ENCODE measurements at regions not wholly inside any gene's neighbourhood (a gene's known extent, or its start where the extent isn't known, plus 50 kb on each side); places are given as distances from the start of the nearest gene placed in this dataset.
"Not testable (repeated sequence)": the region's sequence is repeated elsewhere in the genome, so short reads cannot be mapped to it uniquely, and the experiment has no call there.

GRCh38 chr18:22564036-22564435 lies 146.3 kb upstream of the CTAGE1 start:
- intact Hi-C loops (cut with micrococcal nuclease): loop anchor here (5.0 kb wide), 1 partner anchor 667 kb away; no protein-coding TSS in a partner anchor

DNA sequence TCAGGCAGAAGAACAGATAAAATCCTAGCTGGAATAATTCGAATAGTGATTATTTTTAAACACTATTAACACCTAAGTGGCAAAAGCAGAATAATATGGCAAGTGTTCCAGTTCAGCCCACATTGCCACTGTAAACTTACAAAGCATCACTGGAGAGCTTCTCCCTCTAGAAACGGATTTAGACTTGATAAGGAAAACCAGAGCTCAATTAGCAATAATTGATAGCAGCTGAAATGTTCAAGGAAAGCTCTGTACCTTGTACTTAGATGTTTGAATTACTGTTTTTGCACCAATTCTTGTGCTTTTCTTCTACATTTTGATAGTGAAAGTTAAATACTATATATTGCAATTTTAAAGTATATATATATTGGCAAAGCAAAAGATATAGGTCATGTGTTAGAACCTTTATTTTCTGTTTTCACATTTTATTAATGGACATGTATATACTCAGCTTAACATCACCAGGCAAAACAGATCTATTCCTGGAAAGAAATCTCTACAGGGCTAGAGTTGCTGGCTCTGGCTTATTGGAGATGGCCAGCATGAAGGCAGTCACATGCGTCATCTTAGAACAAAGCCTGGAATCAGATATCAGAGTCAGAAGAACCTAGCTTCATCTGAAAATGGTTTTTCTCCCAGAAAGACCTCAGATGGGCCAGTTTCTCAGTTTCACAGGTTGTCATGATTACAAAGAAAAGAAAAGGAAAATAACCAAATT lies 149.1 kb upstream of the CTAGE1 start:
- intact Hi-C loops (cut with micrococcal nuclease): no loop called here

DNA sequence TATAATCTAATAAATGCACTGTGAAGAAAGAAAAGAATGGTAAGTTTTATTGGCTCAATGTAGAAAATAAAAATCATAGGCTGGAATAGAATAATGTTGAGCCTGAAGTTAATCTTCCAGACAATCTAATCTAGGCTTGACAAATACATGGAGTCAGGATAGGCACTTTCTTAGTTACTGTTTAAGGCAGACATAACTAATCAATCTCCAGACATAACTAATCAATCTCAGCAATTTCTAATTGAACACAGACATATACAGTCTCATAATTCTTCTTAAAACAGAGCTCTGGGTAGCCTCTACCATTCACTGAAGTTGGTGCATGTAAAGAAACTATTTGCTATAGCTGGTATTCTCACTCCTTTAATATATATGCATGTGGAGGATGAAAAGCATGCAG lies 150.1 kb upstream of the CTAGE1 start:
- intact Hi-C loops (cut with micrococcal nuclease): no loop called here

- intact Hi-C loops (cut with micrococcal nuclease): no loop called here
Measured at GRCh38 chr18:22570492-22570891, 152.8 kb upstream of the CTAGE1 start.

GRCh38 chr18:22572341-22572740 lies 154.6 kb upstream of the CTAGE1 start:
- intact Hi-C loops (cut with micrococcal nuclease): no loop called here

DNA sequence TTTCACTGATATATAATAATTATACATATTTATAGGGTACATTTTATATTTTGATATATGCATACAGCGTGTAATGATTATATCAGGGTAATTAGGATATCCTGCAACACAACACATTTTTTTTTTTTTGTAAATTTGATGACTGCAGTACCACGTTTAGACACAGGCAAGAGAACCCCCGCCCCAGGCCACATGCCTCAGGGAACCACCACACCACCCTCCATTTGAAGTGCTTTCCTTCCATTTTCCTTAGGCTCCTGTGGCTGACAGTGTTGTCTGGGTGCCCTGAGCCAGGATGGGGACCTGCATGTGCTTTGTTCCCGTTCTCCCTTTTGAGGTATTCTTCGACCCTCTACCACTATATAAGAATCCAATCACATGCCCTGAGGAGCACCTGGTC lies 161.6 kb upstream of the CTAGE1 start:
- intact Hi-C loops (cut with micrococcal nuclease): no loop called here

- intact Hi-C loops (cut with micrococcal nuclease): no loop called here
Measured at GRCh38 chr18:22585333-22585732, 167.6 kb upstream of the CTAGE1 start.

- intact Hi-C loops (cut with micrococcal nuclease): no loop called here
Measured at GRCh38 chr18:22585821-22586220, 168.1 kb upstream of the CTAGE1 start.

DNA sequence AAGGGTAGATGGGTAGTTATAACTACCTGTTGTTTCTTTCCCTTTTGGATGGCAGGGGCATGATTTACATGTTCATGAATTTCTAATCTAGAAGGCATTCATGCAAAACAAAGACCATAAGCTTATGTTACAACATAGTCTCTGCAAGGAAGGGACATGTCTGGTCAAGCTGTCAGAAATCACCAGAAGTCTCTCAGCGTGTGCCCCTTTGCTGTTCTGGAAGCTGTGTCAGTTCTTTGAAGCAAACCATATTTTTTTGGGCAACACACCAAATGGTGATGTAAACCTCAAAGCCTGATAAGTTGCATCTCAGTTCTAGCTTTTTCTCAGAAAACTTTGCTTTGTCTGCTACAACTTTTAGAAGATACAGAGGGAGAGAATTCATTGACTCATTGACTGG lies 173.5 kb upstream of the CTAGE1 start:
- intact Hi-C loops (cut with micrococcal nuclease): no loop called here

- intact Hi-C loops (cut with micrococcal nuclease): no loop called here
Measured at GRCh38 chr18:22594155-22594690, 176.5 kb upstream of the CTAGE1 start.

DNA sequence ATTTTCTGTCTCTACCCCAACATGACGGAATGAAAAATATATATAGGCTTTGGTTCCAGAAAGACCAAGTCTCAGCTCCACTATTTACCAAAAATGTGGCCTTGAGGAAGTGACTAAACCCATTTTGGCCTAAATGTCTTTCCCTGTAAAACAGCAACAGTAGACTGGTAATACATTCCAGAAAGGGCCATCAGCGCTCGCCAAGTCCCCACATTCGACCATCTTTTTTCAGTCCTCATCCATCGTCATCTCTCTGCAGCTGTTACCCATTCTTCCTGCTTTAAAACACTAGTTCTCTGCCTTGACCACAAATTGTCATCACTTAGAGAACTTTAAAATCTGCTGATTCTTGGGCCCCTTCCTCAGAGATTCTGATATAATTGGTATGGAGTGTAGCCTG lies 183.8 kb upstream of the CTAGE1 start:
- intact Hi-C loops (cut with micrococcal nuclease): no loop called here

DNA sequence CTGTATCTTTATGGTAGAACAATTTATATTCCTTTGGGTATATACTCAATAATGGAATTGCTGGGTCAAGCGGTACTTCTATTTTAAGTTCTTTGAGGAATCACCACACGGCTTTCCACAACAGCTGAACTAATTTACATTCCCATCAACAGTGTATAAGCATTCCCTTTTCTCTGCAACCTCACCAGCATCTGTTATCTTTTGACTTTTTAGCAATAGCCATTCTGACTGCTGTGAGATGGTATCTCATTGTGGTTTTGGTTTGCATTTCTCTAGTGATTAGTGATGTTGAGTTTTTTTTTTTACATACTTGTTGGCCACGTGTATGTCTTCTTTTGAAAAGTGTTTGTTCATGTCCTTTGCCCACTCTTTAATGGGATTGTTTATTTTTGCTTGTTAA lies 184.7 kb upstream of the CTAGE1 start:
- intact Hi-C loops (cut with micrococcal nuclease): not testable (repeated sequence)

GRCh38 chr18:22603902-22604301 lies 186.2 kb upstream of the CTAGE1 start:
- intact Hi-C loops (cut with micrococcal nuclease): no loop called here

DNA sequence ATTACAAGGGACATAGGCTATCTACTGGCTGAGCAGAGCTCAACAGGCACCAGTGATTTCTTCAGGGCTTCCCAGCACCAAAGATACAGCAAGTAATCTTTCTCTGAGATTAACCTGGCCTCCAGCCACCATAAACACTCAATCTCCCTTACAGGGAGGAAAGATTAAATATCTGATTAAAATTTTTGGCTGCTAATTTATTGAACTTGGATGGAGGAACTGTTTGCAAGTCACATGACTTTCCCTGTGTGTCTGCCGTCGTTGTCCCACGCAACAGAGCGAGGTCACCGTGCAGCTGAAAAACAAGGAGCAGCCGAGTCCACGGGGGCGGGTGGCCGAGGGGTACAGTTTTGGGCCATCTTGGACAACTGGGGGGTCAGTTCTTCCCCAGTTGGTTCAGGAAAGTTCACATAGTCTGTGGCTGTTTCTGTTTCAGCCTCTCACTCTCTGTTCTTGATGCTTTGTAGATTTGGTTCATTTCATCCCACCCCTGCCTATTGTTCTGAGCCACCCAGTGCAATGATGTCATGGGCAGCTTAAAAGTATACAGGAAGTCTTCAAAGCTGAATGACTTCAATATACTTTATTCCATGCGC lies 186.8 kb upstream of the CTAGE1 start:
- intact Hi-C loops (cut with micrococcal nuclease): no loop called here

DNA sequence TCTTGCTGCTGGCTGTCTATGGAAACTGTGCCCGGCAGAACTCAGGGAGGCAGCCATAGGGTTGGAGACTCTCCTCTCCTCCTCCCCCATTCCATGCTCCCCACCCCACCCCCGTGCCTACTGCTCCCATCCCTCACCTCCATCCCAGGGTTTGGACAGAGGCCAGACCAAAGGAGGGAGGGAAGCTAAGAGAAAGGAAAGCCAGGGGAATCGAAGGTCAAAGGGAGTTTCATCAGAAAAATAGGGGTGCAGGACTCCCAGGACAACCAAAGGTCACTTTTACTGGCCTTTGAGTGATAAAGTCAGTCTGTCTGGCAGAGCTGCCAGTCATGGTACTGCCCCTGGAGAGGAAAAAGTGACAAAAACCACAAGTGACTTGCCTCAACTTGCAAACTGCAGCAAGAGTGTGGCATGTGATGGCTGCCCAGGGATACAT lies 187.3 kb upstream of the CTAGE1 start:
- intact Hi-C loops (cut with micrococcal nuclease): no loop called here

GRCh38 chr18:22605736-22606135 lies 188.0 kb upstream of the CTAGE1 start:
- intact Hi-C loops (cut with micrococcal nuclease): no loop called here

GRCh38 chr18:22606563-22607283 lies 189.0 kb upstream of the CTAGE1 start:
- intact Hi-C loops (cut with micrococcal nuclease): no loop called here

DNA sequence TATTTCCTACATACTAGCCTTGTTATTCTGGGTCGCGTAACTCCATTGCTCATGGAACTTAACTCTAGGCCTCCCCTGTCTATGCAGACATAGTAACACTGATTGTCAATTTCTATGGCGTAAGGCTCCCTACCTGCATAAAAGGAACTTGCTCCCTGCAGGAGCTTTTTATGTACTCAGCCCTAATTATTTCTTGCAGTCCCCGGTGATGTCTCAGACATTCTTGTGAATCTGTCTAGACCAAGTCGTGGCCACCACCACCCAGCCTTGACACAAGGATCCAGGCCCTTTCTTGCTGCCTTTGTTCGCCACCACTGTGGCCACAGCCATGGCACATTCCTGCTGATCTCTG lies 189.5 kb upstream of the CTAGE1 start:
- intact Hi-C loops (cut with micrococcal nuclease): no loop called here

GRCh38 chr18:22608847-22609246 lies 191.1 kb upstream of the CTAGE1 start:
- intact Hi-C loops (cut with micrococcal nuclease): no loop called here

GRCh38 chr18:22609642-22610041 lies 191.9 kb upstream of the CTAGE1 start:
- intact Hi-C loops (cut with micrococcal nuclease): no loop called here

DNA sequence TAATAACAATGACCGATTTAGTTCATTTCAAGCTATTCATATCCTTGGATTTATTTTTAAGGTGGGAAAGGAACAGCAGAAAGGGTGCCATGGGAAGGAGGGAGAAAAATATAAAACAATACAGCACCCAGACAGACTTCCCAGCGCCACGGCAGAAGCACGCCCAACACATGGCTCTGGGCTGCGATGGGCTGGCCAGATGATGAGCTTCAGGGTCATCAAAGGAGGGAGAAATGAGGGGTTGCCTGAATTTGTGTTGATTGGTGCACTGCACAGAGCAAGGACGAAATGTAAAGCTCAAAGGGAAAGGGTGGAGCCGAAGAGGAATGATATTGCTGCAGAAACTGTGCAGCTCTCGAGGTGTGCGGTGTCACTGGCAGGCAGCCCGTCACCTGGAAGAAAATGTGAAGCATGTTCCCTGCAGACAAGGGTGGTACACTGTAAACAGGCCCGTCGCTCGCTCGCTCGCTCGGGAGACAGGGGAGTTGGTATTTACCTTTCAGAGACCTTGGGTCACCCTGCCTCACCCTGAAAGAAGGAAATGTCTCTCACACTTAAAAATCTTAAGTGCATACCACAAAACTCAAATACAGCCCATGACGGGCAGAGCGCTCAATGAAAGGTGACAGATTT lies 195.5 kb upstream of the CTAGE1 start:
- intact Hi-C loops (cut with micrococcal nuclease): no loop called here

- intact Hi-C loops (cut with micrococcal nuclease): no loop called here
Measured at GRCh38 chr18:22613788-22614187, 196.1 kb upstream of the CTAGE1 start.

Measured in T-helper 2 cell treated with Interferon-gamma antibody and Interleukin-4, amounts not matched to agents 100 ng/mL and 5 ng/mL, for 36 hours (primary cell).